SKM-1 (cell line): ENCODE measurements at regions not wholly inside any gene's neighbourhood (a gene's known extent, or its start where the extent isn't known, plus 50 kb on each side); places are given as distances from the start of the nearest gene placed in this dataset.

ENCODE experiments used
- DNase-seq: peaks from one replicate; lab custom pipeline; 2025; ENCODE audit not compliant: unreplicated experiment; lab: John Stamatoyannopoulos, UW

DNA sequence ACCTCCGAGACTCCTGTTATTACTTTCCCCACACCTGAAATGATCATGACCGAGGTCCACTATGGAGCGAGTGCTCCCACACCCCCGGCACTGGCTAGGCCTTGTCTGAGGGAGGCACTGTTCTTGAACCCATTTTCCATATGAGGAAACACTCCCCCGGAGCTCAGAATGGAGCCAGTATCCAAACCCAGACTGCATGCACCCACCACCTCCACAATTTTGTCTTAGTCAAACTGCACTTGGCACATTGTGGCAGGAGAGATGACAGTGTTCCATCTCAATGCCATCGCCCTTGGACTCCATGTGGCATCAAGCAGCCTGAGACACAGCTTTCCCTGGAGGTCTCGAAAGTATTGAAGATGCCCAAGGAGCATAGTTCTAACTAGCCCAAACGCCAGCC, 154.1 kb downstream of the NUP210 start:
- no peak for DNase-seq

DNA sequence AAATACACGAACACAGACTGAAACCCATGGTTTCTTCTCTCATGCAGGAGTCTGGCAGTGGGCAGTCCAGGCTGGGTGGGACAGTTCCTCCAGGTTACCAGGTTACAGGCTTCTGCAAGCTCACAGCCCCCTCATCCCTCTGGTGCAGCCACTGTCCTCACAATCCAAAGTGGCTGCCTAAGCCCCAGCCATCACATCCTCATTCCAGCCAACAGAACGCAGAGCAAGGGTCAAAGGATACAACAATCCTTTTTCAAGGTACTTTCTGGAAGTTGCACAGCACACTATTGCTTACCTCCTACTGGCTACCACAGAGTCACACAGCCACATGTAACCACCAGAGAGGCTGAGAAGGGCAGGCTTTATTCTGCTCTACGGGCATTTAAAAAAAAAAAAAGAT, 154.6 kb downstream of the NUP210 start:
- DNase-seq = no peak

DNA sequence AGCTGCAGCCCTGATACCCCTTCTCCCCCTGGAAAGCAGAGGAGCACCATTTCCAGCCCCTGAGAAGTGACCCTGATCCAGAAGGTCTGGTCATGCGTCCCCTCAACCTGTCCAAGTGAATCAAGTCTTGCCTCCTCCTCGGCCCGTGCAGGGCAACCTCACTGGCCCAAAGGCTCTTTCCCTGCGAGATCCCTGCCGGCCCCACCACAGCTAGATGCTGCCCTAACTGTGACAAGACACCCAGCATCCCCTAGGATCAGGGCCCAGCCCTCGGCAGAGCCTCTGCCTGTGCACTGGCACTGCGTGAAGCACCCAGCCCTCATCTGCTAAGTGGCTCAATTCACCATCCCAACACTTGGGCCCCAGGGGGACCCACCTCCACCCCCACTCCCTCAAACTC, 155.1 kb downstream of the NUP210 start:
- DNase-seq = no peak

DNA sequence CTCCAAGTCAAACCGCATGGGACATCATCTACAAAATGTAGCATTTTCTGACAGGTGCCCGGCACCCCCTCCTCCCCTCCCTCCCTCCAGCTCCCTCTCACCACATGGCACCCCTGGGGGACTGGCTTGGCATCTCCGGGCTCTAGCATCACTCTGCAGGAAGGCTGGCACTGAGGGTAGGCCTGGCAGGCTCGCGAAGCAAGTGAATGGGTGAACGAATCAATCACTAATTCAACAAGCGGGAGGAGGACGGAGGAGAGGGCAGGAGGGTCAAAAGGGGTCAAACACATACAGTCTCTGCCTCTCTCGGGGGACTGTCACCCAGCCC, 155.7 kb downstream of the NUP210 start:
- DNase-seq = no peak

DNA sequence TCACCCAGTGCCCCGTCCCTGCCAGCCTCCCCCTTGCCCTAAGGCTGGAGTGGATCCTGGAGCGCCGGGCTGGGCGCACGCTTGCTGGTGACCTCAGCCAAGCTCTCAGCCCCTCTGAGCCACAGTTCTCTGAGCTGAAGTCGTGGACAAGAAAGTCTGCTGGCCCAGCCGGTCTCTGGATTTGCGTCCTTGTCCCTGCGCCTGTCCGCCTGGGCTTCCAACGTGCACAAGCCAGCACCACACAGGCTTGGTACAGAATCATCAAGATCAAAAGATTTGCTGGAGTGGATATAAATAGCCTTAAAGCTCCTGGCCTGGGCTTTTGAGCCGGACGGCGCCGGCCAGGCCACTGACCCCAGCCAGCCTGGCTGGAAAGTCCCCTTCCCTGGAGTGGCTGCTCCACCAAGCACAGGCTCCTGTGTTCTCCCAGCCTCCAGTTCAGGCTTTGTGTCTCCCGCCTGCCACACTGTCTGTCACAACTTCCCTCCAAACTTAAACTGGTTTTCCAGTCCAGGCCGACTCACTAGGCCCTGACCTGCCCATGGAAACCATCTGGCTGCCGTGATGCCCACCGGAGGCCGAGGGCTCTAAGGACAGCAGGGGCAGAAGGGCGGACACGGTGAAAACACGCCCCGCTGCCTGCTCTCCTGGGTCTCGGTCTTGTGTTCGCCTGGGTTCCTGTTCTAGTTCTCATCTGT, 156.2 kb downstream of the NUP210 start:
- DNase-seq = no peak

DNA sequence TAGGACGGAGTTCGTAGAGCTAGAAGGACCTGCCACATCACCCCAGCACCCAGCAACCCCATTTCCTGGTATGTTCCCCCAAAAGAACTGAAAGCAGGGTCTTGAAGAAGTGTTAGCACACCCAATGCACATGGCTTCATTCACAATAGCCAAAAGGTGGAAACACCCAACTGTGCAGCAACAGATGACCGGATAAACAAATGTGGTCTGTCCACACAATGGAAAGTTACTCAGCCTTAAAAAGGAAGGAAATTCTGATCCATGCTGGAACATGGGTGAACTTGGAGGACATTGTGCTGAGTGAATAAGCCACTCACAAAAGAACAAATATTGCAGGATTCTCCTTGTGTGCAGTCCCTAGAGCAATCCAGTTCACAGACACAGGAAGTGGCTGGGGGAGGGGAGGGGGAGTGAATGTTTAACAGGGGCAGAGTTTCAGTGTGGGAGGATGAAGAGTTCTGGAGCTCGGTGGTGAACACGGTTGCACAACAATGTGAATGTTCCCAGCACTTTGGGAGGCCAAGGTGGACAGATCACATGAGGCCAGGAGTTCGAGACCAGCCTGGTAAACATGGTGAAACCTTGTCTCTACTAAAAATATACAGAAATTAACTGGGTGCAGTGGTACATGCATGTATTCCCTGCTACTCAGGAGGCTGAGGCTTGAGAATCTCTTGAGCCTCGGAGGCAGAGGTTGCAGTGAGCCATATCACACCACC, 157.5 kb downstream of the NUP210 start:
- no peak for DNase-seq

DNA sequence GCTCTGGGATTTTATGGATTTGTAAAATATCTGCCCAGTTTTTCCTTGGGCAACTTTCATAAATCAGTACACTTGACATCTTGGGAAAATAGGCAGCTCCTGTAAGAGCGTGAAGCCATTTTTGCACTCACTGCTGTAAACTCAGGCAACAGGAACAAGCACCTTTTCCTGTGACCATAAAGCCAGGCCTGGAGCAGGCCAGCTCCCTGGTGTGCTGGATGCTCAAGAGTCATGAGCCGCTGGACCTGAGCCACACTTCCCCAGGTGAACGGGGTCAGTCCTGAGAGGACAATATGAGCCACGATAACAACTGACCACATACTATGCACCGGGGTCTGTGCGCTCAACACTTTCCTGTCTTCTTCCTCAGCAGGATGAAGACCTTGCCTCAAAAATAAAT, 158.2 kb downstream of the NUP210 start:
- no peak for DNase-seq

DNA sequence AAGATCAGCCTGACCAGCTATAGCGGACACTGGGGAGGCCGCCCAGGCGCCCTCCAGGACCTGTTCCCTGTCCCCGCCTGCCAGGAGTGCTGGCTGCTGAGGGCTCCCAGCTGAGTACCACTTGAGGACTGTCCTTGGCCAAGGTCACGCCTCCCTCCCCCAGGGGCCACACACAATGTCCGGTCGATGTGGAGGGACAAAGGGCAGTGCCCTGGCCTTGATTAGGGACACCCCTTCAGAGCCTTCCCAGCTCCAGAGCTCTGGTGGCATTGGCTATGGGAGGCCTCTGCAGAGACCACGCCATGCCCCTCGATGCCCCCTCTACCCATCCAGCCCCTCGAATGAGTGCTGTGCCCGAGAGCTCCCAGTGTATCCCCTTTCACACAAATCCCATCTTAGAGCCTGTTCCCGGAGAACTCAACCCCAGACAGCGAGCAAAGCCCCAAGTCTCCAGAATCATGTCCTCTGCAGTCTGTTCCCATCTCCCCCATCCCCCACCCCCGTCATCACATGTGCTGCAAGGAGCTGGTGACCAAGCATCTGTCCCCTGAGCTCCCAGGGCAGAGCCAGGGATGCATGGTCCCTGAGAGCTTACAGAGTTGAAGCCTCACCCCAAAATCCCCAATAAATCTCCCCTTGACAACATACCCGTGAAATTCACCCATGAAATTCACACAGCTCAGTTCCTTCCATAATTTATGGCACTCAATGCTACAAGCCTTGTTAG, 158.9 kb downstream of the NUP210 start:
- DNase-seq = no peak

DNA sequence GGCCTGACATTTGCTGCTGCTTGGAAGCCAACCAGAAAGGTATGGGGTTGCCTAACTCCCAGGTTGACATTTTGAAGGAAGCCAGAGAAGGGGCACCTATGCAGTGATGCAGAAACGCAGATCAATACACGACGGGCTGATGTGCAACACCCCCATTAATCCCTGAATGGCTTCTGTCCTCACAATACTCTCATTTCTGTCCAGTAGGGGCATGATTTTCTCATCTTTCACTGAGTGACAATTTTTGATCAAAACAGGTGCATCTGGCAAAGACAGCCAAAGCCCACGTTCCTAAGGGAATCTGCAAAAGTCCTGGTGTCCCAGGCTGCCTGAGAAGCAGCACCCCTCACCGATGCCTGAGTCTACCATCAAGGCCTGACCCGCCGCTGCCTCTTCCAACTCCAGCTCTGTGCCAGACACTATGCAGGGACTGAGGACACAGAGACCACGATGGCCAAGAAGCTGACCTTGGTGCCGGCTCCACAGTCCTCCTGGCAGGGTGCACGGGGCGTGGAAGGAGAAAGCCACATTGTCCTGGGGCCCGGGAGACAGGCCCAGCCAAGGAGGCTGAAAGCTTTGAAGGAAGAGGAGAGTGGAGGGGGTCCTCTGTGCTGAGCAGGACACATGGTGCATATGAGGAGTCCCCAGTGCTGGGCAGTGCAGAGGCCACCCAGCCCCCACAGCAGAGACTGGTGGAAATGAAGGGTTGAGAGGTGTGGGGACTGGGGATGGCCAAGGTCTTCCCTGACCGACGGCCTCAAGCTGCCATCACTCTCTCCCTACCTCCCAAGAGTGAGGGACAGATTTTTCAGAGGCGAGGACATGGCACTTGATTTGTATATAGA, 159.6 kb downstream of the NUP210 start:
- no peak for DNase-seq

DNA sequence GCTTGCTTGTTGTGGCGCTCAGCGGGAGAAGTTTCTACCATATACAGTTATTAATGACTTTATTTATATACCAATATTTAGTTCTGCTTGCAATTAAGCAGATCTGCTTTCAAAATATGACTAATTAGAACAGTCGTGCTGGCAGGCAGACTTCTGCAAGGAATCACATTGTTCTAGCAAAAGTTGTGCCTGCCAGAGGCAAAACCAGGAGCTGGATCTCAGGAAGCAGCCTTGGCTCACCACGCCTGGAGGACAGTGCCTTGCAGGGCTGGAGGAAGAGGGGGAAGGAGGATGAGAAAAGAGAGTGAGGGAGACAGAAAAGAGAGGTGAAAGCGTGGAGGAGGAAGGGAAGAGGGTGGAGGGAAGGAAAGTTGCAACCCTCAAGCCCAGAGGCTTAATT, 160.3 kb downstream of the NUP210 start:
- DNase-seq = no peak

DNA sequence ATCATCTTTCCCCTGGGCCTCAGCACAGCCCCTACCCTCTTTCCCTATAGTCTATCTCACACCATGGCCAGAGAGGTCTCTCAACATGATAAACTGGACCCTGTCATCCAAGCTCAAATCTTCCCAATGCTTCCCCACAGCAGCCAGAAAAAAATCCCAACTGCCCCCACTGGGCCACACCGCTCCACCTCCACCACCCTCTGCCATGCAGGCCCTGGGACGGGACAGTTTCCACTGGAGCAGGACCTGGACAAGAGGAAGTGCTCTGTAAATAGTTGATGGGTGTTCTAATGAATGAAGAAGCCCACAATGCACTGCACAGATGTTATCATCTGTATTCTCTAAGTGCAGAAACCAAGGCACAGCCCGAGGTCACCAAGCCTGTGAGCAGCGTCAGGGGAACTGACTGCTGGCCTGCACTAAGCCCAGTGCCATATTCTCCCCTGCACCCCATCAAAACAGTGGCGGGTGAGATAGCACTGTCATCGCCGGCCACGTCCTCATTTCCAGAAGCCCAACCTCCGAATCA, 161.1 kb downstream of the NUP210 start:
- no peak for DNase-seq

DNA sequence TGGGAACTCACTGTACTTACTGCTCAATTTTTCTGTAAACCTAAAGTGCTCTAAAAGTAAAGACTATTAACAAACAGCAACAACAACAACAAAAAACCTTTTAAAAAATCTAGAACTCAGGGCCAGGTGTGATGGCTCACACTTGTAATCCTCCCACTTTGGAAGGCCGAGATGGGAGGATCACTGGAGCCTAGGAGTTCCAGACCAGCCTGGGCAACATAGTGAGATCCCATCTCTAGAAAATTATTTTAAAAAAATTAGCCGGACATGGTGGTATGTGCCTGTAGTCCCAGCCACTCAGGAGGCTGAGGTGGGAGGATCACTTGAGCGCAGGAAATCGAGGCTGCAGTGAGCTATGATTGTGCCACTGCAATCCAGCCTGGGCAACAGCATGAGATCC, 161.8 kb downstream of the NUP210 start:
- no peak for DNase-seq

DNA sequence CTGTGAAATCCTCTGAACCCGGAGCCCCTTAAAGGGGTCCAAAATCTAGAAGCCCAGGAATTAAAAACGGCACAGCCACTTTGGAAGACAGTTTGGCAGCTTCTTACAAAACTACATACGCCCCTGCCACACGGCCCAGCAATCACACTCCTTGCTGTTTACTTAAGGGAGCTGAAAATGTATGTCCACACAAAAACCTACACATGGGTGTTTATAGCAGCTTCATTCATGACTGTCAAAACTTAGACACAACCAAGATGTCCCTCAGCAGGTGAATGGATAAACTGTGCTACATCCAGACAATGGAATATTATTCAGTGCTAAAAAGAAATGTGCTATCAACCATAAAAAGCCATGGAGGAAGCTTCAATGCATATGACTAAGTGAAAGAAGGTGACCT, 162.5 kb downstream of the NUP210 start:
- no peak for DNase-seq

DNA sequence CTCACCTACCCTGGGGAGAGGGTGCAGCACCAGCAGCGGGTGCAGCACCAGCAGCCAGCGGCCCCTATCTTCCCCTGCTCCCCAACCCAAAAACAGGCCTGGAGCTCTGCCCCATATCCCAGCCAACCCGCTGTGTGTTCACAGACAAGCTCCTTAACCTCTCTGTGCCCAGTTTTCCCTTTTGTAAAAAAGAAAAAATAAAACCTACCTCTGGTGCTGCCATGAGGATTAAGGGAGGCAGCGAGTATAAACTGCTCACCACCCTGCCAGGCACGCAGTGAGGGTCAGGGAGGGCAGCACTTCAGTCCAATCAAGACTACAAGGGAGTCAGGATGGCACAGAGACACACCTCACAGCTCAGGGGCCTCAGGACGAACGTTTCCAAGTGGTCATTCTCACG, 163.3 kb downstream of the NUP210 start:
- DNase-seq = no peak

DNA sequence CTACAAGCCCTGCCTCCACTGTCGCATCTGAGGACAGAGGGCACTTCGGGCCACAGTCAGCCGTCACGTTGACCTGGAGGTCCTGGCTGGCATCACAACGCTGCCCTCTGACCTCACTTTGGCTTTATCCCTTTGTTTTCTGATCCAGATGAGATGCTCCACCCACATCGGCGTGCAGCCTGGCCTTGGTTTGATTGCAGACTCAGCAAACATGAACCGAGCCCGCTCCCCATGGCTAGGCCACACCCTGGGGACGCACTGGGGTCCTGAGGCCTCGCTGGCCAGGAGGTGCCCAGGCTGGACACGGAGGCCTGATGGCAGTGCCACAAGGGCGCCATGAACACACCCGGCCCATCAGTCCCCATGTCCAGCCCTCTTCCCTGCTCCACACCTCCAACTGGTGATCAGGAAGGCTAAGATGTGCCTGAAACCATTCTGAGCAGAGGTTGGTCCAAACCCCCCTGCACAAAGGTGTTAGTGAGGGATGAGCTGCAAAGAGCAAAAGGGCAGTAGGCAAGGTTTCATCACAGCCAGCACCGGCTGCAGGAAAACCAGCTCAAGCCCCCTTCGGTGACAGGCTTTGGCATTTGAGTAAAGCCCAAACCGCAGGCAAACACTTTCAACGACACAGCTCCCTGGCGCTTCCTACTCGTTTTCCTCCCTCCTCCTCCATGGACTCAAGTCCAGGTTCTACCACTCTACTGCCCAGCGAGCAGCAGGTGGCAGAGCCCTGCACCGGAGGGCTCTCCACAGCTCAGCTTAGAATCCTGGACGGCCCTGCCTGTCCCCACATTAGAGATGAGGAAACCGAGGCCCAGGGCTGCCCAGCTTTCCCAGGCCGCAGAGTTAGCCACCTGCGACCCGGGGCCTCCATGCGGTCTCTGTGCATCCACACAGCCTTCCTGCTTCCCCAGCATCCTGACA, 165.8 kb downstream of the NUP210 start:
- DNase-seq = no peak

DNA sequence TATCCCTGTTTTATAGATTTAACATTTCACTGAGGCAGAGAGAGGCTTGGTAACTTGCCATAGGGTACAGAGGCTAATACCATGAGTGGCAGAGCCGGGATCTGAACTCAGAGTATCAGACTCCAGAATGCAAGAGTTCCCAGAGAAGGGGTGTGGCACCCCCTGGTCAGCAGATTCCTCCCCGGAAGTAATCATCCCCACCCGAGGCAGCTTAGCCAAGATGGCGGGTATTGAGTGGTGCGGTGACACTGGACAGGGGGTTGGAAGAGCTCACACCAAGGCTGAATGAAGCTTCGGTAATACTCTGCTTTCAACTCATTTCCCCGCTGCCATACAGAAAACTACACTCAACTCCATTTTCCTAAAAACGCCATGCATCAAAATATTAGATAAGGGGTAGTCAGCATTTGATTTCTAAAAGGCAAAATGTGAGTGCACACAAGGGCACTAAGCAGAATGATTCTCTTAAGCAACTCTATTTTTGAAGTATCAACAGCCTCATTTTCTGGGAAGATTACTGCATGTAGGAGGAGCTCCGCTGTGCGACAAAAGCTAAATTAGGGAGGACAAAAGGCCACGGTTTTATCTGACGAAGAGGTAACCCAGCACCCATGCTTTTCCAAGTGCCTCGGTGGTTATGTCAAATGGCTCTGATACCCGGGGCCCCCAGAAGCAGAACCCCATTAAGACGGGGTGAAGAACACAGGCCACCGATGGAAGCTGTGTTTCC, 166.7 kb downstream of the NUP210 start:
- no peak for DNase-seq

DNA sequence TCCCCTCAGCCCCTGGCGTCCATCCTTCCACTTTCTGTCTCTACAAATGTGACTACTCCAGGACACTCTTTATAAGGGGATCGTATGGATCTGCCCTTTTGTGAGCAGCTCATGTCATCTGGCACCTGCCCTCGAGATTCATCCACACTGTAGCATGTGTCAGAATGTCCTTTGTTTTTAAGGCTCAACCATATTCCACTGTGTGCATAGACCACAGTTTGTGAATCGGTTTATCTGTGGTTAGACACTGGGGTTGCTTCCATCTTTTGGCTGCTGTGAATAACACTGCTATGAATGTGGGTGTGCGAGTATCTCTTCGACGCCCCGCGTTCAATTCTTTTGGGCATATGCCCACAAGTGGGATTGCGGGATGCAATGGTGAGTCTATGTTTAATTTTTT, 167.9 kb downstream of the NUP210 start:
- DNase-seq = no peak

DNA sequence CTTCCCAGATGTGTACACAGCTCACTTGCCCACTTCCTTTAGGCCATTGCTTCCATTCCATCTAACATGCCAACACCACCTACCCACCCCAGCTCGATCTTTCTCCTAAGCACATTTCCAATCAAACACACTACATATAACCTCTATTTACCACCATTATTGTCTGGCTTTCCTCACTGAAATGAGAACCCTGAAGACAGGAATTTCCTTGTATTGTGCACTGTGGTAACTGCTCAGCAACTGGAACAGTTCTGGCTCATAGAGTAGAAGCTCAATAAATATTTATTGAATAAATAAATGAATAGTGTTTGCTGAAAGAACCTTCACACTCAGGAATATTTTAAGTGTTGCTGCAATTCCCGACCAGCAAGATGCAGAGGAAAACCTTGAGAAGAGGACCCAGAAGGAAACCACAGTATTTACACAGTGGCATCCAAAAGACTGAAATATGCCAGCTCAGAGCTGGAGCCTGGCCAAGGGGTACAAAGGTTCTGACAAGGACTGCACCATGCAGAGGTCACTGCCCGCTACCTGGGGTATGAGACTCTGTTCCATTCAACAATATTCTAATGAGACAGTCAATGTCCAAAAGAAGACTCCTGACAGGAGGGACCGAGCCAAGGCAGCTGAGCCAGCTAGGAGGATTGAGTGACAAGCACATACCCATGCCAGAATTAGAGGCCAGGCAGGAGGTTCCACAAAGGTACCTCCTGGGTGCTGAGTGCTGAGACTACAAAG, 168.8 kb downstream of the NUP210 start:
- no peak for DNase-seq
